ENCODE measurements at regions not wholly inside any gene's neighbourhood (a gene's known extent, or its start where the extent isn't known, plus 50 kb on each side); places are given as distances from the start of the nearest gene placed in this dataset.

DNA sequence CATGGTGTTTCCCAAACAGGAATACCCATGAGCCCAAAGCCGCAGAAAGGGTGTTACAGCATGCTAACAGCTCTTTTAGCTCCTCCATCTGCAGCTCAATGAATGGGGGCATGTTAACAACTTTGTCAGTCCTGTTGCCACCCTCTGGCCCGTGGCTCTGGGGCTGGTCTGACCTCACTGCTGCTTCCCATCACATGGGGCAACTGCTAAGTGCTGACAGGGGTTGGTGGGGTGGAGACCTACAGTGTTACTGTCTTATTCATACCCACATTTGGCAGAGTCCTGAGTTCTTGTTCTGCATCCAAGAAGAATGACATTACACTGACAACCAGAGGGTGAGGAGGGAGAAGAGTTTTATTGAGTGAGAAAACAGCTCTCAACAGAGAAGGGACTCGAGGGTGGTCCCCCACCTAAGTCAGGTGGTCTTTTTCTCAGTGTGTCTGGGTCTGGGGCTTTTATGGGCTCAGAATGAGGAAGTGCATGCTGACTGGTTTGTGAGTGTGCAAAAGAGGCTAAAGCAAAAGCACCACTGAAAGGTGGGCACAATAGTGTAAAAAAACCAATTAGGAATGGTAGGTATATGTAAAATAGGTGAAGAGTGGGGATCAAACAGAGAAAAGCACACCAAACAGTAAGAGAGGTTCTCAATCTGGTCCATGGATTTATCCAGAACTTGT, 1952.0 kb upstream of the PCDH20 start:
- Histone ChIP-seq H3K27me3 (ENCODE audit: control insufficient read depth in 5 of 5, insufficient read depth in 4 of 5, low read length in 5 of 5) (no peaks in the 10 kb centered on the region), H3K9ac (ENCODE audit: low read length in 5 of 5) (no peak overlapping the region), H3K4me1 (ENCODE audit: control insufficient read depth in 5 of 5, insufficient read depth in 5 of 5, low read length in 5 of 5) (no peaks in the 10 kb centered on the region), H3K4me3 (ENCODE audit: low read depth in 1 of 5, low read length in 5 of 5) (no peak overlapping the region), H3K9me3 (ENCODE audit: control insufficient read depth in 5 of 5, low read length in 5 of 5) (peaks cover 0 to 3% (median 0%) of the 10 kb centered on the region in 5 donors), H3K27ac (ENCODE audit: low read depth, low read length) (no peak overlapping the region), H3K36me3 (ENCODE audit: control insufficient read depth in 5 of 5, insufficient read depth in 5 of 5, low read length in 5 of 5) (no peaks in the 10 kb centered on the region)

DNA sequence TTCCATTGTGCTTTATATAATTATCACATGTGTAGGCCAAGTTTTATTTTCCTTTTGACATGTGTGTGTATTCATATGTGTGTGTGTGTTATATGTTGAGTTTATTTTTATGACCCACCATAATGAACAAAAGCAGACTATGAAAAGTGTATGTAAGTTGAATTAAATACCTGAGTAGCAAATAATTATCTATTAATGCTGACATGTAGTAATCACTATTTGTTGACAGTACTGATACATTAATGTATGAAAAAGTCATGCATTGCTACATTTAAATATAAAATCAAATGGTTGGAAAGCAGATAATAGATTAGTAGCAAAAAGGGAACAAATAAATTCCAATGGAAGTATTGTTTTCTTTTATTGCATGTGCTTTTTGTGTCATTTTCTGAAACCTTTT, 1948.5 kb upstream of the PCDH20 start:
- Histone ChIP-seq H3K9me3 (ENCODE audit: control insufficient read depth in 5 of 5, low read length in 5 of 5) (peaks cover 0 to 3% (median 0%) of the 10 kb centered on the region in 5 donors), H3K27ac (ENCODE audit: low read depth, low read length) (no peak overlapping the region), H3K9ac (ENCODE audit: low read length in 5 of 5) (no peak overlapping the region), H3K4me3 (ENCODE audit: low read depth in 1 of 5, low read length in 5 of 5) (no peak overlapping the region), H3K27me3 (ENCODE audit: control insufficient read depth in 5 of 5, insufficient read depth in 4 of 5, low read length in 5 of 5) (no peaks in the 10 kb centered on the region), H3K4me1 (ENCODE audit: control insufficient read depth in 5 of 5, insufficient read depth in 5 of 5, low read length in 5 of 5) (no peaks in the 10 kb centered on the region), H3K36me3 (ENCODE audit: control insufficient read depth in 5 of 5, insufficient read depth in 5 of 5, low read length in 5 of 5) (no peaks in the 10 kb centered on the region)

- H3K36me3 ChIP-seq (ENCODE audit: control insufficient read depth in 5 of 5, insufficient read depth in 5 of 5, low read length in 5 of 5) = no peaks in the 10 kb centered on the region
- no peak overlapping the region for H3K27ac ChIP-seq (ENCODE audit: low read depth, low read length)
These were observed 1935.9 kb upstream of the PCDH20 start for GRCh38 chr13:63351533-63351932.

DNA sequence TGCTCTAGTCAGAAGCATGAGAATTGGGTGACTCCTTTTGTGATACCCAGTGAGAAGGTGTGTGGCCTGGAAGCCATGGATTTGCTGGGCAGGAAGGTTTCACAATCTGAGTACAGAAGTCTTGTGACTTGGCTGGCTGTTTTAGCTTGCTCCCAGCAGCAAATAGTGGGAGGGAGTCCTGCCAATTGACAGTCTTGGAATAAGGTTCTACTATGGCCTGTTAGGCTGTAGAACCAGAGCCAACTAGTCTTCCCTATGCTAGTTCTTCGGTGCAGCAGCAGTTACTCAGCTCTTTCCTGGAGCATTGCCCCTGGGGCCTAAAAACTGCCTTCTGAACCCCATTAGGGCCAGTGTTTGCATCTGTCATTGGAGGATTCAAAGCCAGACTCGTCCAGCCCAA, 1935.4 kb upstream of the PCDH20 start:
- Histone ChIP-seq H3K27ac (ENCODE audit: low read depth, low read length) (no peak overlapping the region), H3K36me3 (ENCODE audit: control insufficient read depth in 5 of 5, insufficient read depth in 5 of 5, low read length in 5 of 5) (no peaks in the 10 kb centered on the region), H3K4me3 (ENCODE audit: low read depth in 1 of 5, low read length in 5 of 5) (no peak overlapping the region), H3K4me1 (ENCODE audit: control insufficient read depth in 5 of 5, insufficient read depth in 5 of 5, low read length in 5 of 5) (peaks cover 0 to 5% (median 0%) of the 10 kb centered on the region in 5 donors), H3K9ac (ENCODE audit: low read length in 5 of 5) (no peak overlapping the region), H3K27me3 (ENCODE audit: control insufficient read depth in 5 of 5, insufficient read depth in 4 of 5, low read length in 5 of 5) (no peaks in the 10 kb centered on the region), H3K9me3 (ENCODE audit: control insufficient read depth in 5 of 5, low read length in 5 of 5) (no peaks in the 10 kb centered on the region)

More at GRCh38 chr13:63351533-63351932, 1935.9 kb upstream of the PCDH20 start:
- Histone ChIP-seq H3K9ac (ENCODE audit: low read length in 5 of 5) (no peak overlapping the region), H3K4me3 (ENCODE audit: low read depth in 1 of 5, low read length in 5 of 5) (no peak overlapping the region), H3K9me3 (ENCODE audit: control insufficient read depth in 5 of 5, low read length in 5 of 5) (no peaks in the 10 kb centered on the region), H3K27me3 (ENCODE audit: control insufficient read depth in 5 of 5, insufficient read depth in 4 of 5, low read length in 5 of 5) (no peaks in the 10 kb centered on the region), H3K4me1 (ENCODE audit: control insufficient read depth in 5 of 5, insufficient read depth in 5 of 5, low read length in 5 of 5) (peaks cover 0 to 5% (median 0%) of the 10 kb centered on the region in 5 donors)

GRCh38 chr13:63345835-63346234, 1930.2 kb upstream of the PCDH20 start:
- no peak overlapping the region for H3K4me3 ChIP-seq (ENCODE audit: low read depth in 1 of 5, low read length in 5 of 5)
- H3K9me3 ChIP-seq (ENCODE audit: control insufficient read depth in 5 of 5, low read length in 5 of 5) = no peaks in the 10 kb centered on the region
- H3K36me3 ChIP-seq (ENCODE audit: control insufficient read depth in 5 of 5, insufficient read depth in 5 of 5, low read length in 5 of 5) = no peaks in the 10 kb centered on the region
- no peaks in the 10 kb centered on the region for H3K27me3 ChIP-seq (ENCODE audit: control insufficient read depth in 5 of 5, insufficient read depth in 4 of 5, low read length in 5 of 5)
- H3K27ac ChIP-seq (ENCODE audit: low read depth, low read length) = no peak overlapping the region
- H3K4me1 ChIP-seq (ENCODE audit: control insufficient read depth in 5 of 5, insufficient read depth in 5 of 5, low read length in 5 of 5) = no peaks in the 10 kb centered on the region
- no peak overlapping the region for H3K9ac ChIP-seq (ENCODE audit: low read length in 5 of 5)

GRCh38 chr13:63344711-63345110, 1929.1 kb upstream of the PCDH20 start:
- Histone ChIP-seq H3K27me3 (ENCODE audit: control insufficient read depth in 5 of 5, insufficient read depth in 4 of 5, low read length in 5 of 5) (no peaks in the 10 kb centered on the region), H3K9ac (ENCODE audit: low read length in 5 of 5) (no peak overlapping the region), H3K9me3 (ENCODE audit: control insufficient read depth in 5 of 5, low read length in 5 of 5) (no peaks in the 10 kb centered on the region), H3K4me3 (ENCODE audit: low read depth in 1 of 5, low read length in 5 of 5) (no peak overlapping the region), H3K4me1 (ENCODE audit: control insufficient read depth in 5 of 5, insufficient read depth in 5 of 5, low read length in 5 of 5) (no peaks in the 10 kb centered on the region), H3K36me3 (ENCODE audit: control insufficient read depth in 5 of 5, insufficient read depth in 5 of 5, low read length in 5 of 5) (no peaks in the 10 kb centered on the region), H3K27ac (ENCODE audit: low read depth, low read length) (no peak overlapping the region)

DNA sequence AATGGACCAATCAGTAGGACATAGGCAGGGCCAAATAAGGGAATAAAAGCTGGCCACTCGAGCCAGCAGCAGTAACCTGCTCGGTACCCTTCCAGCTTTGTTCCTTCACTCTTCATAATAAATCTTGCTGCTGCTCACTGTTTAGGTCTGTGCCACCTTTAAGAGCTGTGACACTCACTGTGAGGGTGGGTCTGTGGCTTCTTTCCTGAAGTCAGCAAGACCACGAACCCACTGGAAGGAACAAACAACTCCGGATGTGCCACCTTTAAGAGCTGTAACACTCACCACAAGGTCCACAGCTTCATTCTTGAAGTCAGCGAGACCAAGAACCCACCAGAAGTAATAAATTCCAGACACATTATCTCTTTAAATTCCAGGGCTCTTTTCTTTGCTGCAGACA, 1922.3 kb upstream of the PCDH20 start:
- Histone ChIP-seq H3K36me3 (ENCODE audit: control insufficient read depth in 5 of 5, insufficient read depth in 5 of 5, low read length in 5 of 5) (no peaks in the 10 kb centered on the region), H3K27me3 (ENCODE audit: control insufficient read depth in 5 of 5, insufficient read depth in 4 of 5, low read length in 5 of 5) (no peaks in the 10 kb centered on the region), H3K4me3 (ENCODE audit: low read depth in 1 of 5, low read length in 5 of 5) (no peak overlapping the region), H3K9ac (ENCODE audit: low read length in 5 of 5) (no peak overlapping the region), H3K4me1 (ENCODE audit: control insufficient read depth in 5 of 5, insufficient read depth in 5 of 5, low read length in 5 of 5) (peaks cover 0 to 6% (median 5%) of the 10 kb centered on the region in 5 donors), H3K9me3 (ENCODE audit: control insufficient read depth in 5 of 5, low read length in 5 of 5) (peaks cover 0 to 2% (median 0%) of the 10 kb centered on the region in 5 donors), H3K27ac (ENCODE audit: low read depth, low read length) (no peak overlapping the region)

DNA sequence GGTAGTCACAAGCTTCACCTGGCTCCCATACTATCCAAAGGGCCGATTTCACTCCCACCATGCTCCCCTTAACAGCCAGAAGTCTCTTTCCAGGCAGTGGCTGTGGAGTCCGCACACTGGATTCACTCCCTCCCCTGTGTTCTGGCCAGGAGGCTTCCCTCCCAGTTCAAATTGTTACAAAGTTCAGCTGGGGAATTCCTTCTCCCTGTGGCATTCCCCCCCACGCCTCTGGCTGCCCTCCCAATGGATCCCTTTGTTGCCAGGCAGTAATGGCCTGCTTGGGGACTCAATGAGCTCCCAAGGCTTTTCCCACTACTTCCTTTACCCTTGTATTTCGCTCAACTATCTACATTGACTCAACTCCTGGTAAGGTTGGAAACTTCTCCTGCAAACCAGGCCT, 1921.4 kb upstream of the PCDH20 start:
- H3K27me3 ChIP-seq (ENCODE audit: control insufficient read depth in 5 of 5, insufficient read depth in 4 of 5, low read length in 5 of 5) = no peaks in the 10 kb centered on the region
- H3K9ac ChIP-seq (ENCODE audit: low read length in 5 of 5) = no peak overlapping the region
- H3K4me3 ChIP-seq (ENCODE audit: low read depth in 1 of 5, low read length in 5 of 5) = no peak overlapping the region
- H3K9me3 ChIP-seq (ENCODE audit: control insufficient read depth in 5 of 5, low read length in 5 of 5) = peaks cover 0 to 2% (median 0%) of the 10 kb centered on the region in 5 donors
- H3K4me1 ChIP-seq (ENCODE audit: control insufficient read depth in 5 of 5, insufficient read depth in 5 of 5, low read length in 5 of 5) = peaks cover 0 to 6% (median 5%) of the 10 kb centered on the region in 5 donors
- no peaks in the 10 kb centered on the region for H3K36me3 ChIP-seq (ENCODE audit: control insufficient read depth in 5 of 5, insufficient read depth in 5 of 5, low read length in 5 of 5)
- H3K27ac ChIP-seq (ENCODE audit: low read depth, low read length) = no peak overlapping the region

GRCh38 chr13:63336549-63336948, 1920.9 kb upstream of the PCDH20 start:
- no peaks in the 10 kb centered on the region for H3K36me3 ChIP-seq (ENCODE audit: control insufficient read depth in 5 of 5, insufficient read depth in 5 of 5, low read length in 5 of 5)
- peaks cover 0 to 6% (median 5%) of the 10 kb centered on the region in 5 donors for H3K4me1 ChIP-seq (ENCODE audit: control insufficient read depth in 5 of 5, insufficient read depth in 5 of 5, low read length in 5 of 5)
- H3K9ac ChIP-seq (ENCODE audit: low read length in 5 of 5) = no peak overlapping the region
- H3K27me3 ChIP-seq (ENCODE audit: control insufficient read depth in 5 of 5, insufficient read depth in 4 of 5, low read length in 5 of 5) = no peaks in the 10 kb centered on the region
- H3K9me3 ChIP-seq (ENCODE audit: control insufficient read depth in 5 of 5, low read length in 5 of 5) = peaks cover 0 to 2% (median 0%) of the 10 kb centered on the region in 5 donors
- H3K4me3 ChIP-seq (ENCODE audit: low read depth in 1 of 5, low read length in 5 of 5) = no peak overlapping the region
- H3K27ac ChIP-seq (ENCODE audit: low read depth, low read length) = no peak overlapping the region

DNA sequence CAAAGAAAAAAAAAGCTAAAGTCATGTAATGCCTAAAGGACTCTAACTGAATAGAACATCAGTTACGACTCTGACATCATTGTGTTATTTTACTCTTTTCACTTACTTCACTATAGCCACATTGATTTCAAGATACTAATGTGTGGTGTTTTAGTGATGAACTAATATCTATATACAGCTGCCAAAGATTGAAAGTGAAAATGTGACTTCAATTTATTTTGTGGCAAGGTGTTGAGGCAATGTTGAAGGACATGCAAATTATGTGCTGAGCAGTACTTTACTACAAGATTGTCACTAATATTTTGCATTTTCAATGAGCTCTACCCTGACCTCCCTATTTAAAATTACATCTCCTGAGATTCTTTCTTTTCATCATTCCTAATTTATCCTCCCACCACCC, 1911.9 kb upstream of the PCDH20 start:
- Histone ChIP-seq H3K9me3 (ENCODE audit: control insufficient read depth in 5 of 5, low read length in 5 of 5) (no peaks in the 10 kb centered on the region), H3K27ac (ENCODE audit: low read depth, low read length) (no peak overlapping the region), H3K4me3 (ENCODE audit: low read depth in 1 of 5, low read length in 5 of 5) (no peak overlapping the region), H3K27me3 (ENCODE audit: control insufficient read depth in 5 of 5, insufficient read depth in 4 of 5, low read length in 5 of 5) (no peaks in the 10 kb centered on the region), H3K4me1 (ENCODE audit: control insufficient read depth in 5 of 5, insufficient read depth in 5 of 5, low read length in 5 of 5) (no peaks in the 10 kb centered on the region), H3K9ac (ENCODE audit: low read length in 5 of 5) (no peak overlapping the region), H3K36me3 (ENCODE audit: control insufficient read depth in 5 of 5, insufficient read depth in 5 of 5, low read length in 5 of 5) (no peaks in the 10 kb centered on the region)
